Body of pancreas (tissue), 4 donors: ENCODE measurements at regions not wholly inside any gene's neighbourhood (a gene's known extent, or its start where the extent isn't known, plus 50 kb on each side); places are given as distances from the start of the nearest gene placed in this dataset.

Experiments used
- ATAC-seq: fragments of 150-250 bp; one replicate; pipeline ENCODE4 v1.9.1; 2016
- DNase-seq, 4 donors: peaks; one replicate each; pipeline ENCODE4 v3.0.0-alpha.2; 2019
- H3K27ac ChIP-seq, 4 donors: fragments of 200-600 bp; sonication (generic); 1 replicate in 3 of 4; 2 replicates in 1 of 4; pipeline versions ENCODE4 v1.5.1 to v1.6.1; 2016 to 2019; ENCODE audit warnings: mild to moderate bottlenecking in 1 of 4, mixed read lengths in 1 of 4, moderate library complexity in 1 of 4
- H3K27me3 ChIP-seq, 2 donors: fragments of 200-600 bp; sonication (generic); one replicate each; pipeline ENCODE4 v1.6.0; 2016; ENCODE audit warnings: mild to moderate bottlenecking in 1 of 2
- H3K36me3 ChIP-seq, 2 donors: fragments of 200-600 bp; sonication (generic); replicated peaks in 1 of 2; 2 replicates each; pipeline ENCODE4 v1.5.1; 2016; ENCODE audit warnings: low read depth in 2 of 2; ENCODE audit not compliant: insufficient read depth in 1 of 2
- H3K4me1 ChIP-seq: fragments of 200-600 bp; sonication (generic); one replicate; pipeline ENCODE4 v1.6.0; 2016
- H3K4me3 ChIP-seq, 2 donors: fragments of 200-600 bp; sonication (generic); 1 replicate in 1 of 2; 2 replicates in 1 of 2; pipeline ENCODE4 v1.5.1; 2016 to 2019
- H3K9me3 ChIP-seq, 3 donors: fragments of 200-600 bp; sonication (generic); 1 replicate in 2 of 3; 2 replicates in 1 of 3; pipeline ENCODE4 v1.5.1; 2016
- POLR2A ChIP-seq, 3 donors: fragments of 450-650 bp; IDR thresholded peaks; one replicate each; pipeline ENCODE4 v1.6.1; 2016; ENCODE audit warnings: antibody characterized with exemption in 3 of 3, mild to moderate bottlenecking in 2 of 3
- WGBS, 2 donors: methylation state at CpG; one replicate each; pipeline ENCODE4 v1.1.5; 2017; 5-methylcytosine and 5-hydroxymethylcytosine counted together
- intact Hi-C: fragments of 100-400 bp; cut with DNase I; formaldehyde crosslinking; loops from one replicate; pipeline ENCODE4 v1.15.1; 2023
- TF ChIP-seq, protein P1 (sequence below), 7 experiments: fragments of 450-650 bp in 4 of 7; fragments of 200-600 bp in 3 of 7; sonication (generic) in 3 of 7; IDR thresholded peaks; one replicate each; pipeline ENCODE4 v1.5.1; 2016 to 2019; ENCODE audit warnings: antibody characterized with exemption in 7 of 7

DNA sequence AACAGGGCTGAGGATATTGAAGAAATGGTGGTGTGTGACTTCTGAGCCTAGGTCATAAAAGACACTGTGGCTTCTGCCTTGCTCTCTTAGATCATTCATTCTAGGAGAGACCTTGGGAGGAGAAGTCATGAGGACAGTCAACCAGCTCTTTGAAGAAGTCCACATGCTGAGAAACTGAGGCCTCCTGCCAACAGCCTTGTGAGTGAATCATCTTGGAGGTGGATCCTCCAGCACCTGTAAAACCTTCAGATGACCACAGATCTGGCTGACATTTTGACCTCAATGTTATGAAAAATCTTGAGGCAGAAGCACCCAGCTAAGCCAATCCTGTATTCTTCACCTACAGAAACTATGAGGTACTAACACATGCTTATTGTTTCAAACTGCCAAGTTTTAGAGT, 165.9 kb downstream of the CARTPT start:
- H3K27me3 ChIP-seq, result no peaks in the 10 kb centered on the region
- H3K4me3 ChIP-seq, result no peak overlapping the region
- no peak for TF ChIP-seq POLR2A (IDR thresholded peaks at IDR 0.05)
- TF ChIP-seq, protein P1, sequence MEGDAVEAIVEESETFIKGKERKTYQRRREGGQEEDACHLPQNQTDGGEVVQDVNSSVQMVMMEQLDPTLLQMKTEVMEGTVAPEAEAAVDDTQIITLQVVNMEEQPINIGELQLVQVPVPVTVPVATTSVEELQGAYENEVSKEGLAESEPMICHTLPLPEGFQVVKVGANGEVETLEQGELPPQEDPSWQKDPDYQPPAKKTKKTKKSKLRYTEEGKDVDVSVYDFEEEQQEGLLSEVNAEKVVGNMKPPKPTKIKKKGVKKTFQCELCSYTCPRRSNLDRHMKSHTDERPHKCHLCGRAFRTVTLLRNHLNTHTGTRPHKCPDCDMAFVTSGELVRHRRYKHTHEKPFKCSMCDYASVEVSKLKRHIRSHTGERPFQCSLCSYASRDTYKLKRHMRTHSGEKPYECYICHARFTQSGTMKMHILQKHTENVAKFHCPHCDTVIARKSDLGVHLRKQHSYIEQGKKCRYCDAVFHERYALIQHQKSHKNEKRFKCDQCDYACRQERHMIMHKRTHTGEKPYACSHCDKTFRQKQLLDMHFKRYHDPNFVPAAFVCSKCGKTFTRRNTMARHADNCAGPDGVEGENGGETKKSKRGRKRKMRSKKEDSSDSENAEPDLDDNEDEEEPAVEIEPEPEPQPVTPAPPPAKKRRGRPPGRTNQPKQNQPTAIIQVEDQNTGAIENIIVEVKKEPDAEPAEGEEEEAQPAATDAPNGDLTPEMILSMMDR (IDR thresholded peaks at IDR 0.05), result no peak
- no peaks in the 10 kb centered on the region for H3K36me3 ChIP-seq
- ATAC-seq (no peak), DNase-seq (no peak)
- no peaks in the 10 kb centered on the region for H3K9me3 ChIP-seq
- H3K4me1 ChIP-seq, result no peaks in the 10 kb centered on the region
- H3K27ac ChIP-seq, result no peak overlapping the region
- intact Hi-C loops, result no loop called here

DNA sequence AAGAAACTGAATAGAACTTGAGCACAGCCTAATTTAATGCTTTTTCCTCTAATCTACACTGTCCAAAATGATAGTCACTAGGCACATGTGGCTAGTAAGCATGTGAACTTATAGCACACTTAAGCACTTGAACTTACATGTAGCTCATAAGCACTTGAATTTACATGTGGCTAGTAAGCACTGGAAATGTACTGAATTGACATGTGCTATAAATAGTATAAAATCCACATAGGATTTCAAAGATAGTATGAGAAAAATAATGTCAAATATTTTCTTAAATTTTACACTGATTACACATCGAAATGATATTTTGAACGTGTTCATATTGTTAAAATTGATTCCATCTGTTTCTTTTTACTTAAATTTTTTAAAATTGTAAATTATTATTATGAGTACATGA, 167.3 kb downstream of the CARTPT start:
- Histone ChIP-seq H3K4me3 (no peak overlapping the region), H3K27ac (no peak overlapping the region), H3K27me3 (no peaks in the 10 kb centered on the region), H3K36me3 (no peaks in the 10 kb centered on the region), H3K9me3 (no peaks in the 10 kb centered on the region), H3K4me1 (no peaks in the 10 kb centered on the region)
- DNase-seq (no peak), ATAC-seq (no peak)
- intact Hi-C loops, result no loop called here
- TF ChIP-seq, protein P1 (IDR thresholded peaks at IDR 0.05), result no peak
- no peak for TF ChIP-seq POLR2A (IDR thresholded peaks at IDR 0.05)
- 86 to 92% methylated on average over 2 of the region's 2 CpGs for WGBS, 2 donors

DNA sequence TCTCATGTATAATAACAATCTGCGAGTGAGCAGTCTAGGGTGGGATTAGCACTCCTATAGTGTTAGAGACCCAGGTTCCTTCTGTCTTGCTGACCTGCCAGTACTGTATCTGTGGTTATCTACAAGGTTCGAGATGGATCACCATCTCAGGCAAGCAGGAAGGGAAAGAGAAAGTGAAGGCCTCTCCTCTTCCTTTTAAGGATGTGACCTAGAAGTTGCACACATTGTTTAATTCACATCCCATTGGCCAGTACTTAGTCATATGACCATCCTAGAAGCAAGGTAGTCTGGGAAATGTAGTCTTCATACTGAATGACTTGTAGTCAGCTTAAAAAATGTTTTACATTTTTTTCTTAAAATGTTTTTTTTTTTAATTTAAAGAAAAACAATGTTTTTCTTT, 168.6 kb downstream of the CARTPT start:
- intact Hi-C loops, result no loop called here
- DNase-seq (no peak), ATAC-seq (peak; percentile 56)
- H3K4me1 ChIP-seq, result no peaks in the 10 kb centered on the region
- no peak overlapping the region for H3K4me3 ChIP-seq
- H3K27me3 ChIP-seq, result no peaks in the 10 kb centered on the region
- TF ChIP-seq POLR2A (IDR thresholded peaks at IDR 0.05), result no peak
- TF ChIP-seq, protein P1 (IDR thresholded peaks at IDR 0.05), result no peak
- no peaks in the 10 kb centered on the region for H3K36me3 ChIP-seq
- no peaks in the 10 kb centered on the region for H3K9me3 ChIP-seq
- WGBS, 2 donors, result 63 to 90% methylated on average over 2 of the region's 2 CpGs
- no peak overlapping the region for H3K27ac ChIP-seq

DNA sequence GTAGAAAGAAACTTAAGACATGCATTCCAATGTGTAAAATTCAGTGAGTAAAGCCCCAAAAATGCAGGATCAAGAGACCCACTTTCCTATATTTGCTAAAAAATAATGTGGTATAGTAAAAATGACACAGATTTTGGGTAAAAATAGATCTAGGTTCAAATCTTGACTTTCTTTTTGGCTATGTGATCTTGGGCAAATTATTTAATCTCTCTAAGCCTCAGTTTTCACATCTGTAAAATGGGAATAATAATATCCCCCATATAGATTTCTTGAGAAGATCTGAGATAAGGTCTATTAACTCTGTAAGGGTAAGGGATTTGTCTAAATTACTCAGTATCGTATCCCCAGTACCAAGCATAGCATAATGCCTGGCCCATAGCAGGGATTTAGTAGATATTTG, 172.3 kb downstream of the CARTPT start:
- Histone ChIP-seq H3K4me1 (no peaks in the 10 kb centered on the region), H3K27ac (peak overlapping the region in 2 of 4 donors; percentile 22 to 47), H3K4me3 (no peak overlapping the region), H3K9me3 (no peaks in the 10 kb centered on the region), H3K27me3 (no peaks in the 10 kb centered on the region), H3K36me3 (no peaks in the 10 kb centered on the region)
- DNase-seq, result no peak
- intact Hi-C loops, result no loop called here
- TF ChIP-seq, protein P1 (IDR thresholded peaks at IDR 0.05), result no peak
- no peak for TF ChIP-seq POLR2A (IDR thresholded peaks at IDR 0.05)
- 81 to 87% methylated on average over 1 of the region's 1 CpG for WGBS, 2 donors
- ATAC-seq, result no peak

DNA sequence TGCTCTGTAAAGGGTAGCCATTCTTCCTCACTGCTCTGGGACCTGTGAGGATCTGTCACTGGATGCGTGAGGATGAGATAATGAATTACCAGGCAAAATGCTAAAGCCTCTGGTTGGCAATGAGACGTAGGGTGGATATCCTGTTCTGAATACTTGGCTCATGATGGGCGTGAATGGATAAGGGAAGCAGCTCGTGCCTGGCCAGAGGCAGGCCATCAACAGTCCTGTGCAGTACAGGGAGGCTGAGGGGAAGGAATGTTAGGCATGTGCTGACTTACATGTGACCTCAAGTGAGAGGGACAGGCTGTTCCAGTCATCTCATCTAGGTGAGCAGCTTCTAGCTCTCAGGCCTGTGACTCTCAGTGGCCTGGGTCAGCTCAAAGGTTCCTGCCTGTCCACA, 172.8 kb downstream of the CARTPT start:
- Histone ChIP-seq H3K36me3 (no peaks in the 10 kb centered on the region), H3K27me3 (no peaks in the 10 kb centered on the region), H3K4me1 (no peaks in the 10 kb centered on the region), H3K27ac (peak overlapping the region in 2 of 4 donors; percentile 22 to 47), H3K4me3 (no peak overlapping the region), H3K9me3 (no peaks in the 10 kb centered on the region)
- DNase-seq, result peak; percentile 15 to 60 (median 37)
- TF ChIP-seq, protein P1 (IDR thresholded peaks at IDR 0.05), result no peak
- no peak for TF ChIP-seq POLR2A (IDR thresholded peaks at IDR 0.05)
- WGBS, 2 donors, result 38 to 49% methylated on average over 4 of the region's 4 CpGs
- peak; percentile 83 for ATAC-seq
- intact Hi-C loops, result no loop called here
